ENCODE measurements at regions not wholly inside any gene's neighbourhood (a gene's known extent, or its start where the extent isn't known, plus 50 kb on each side); places are given as distances from the start of the nearest gene placed in this dataset.
"Not testable (repeated sequence)": the region's sequence is repeated elsewhere in the genome, so short reads cannot be mapped to it uniquely, and the experiment has no call there.

- DNase-seq, result no peak
Observed at GRCh38 chr4:83981156-83981555, 445.2 kb downstream of the GPAT3 start.

- no peak for DNase-seq
Observed at GRCh38 chr4:83979773-83980172, 443.9 kb downstream of the GPAT3 start.

GRCh38 chr4:83974111-83974780, 438.3 kb downstream of the GPAT3 start:
- no peak for DNase-seq

- no peak for DNase-seq
Observed at GRCh38 chr4:83964996-83965541, 429.2 kb downstream of the GPAT3 start.

GRCh38 chr4:83962492-83962891, 426.6 kb downstream of the GPAT3 start:
- no peak for DNase-seq

- no peak for DNase-seq
Observed at GRCh38 chr4:83961575-83961974, 425.7 kb downstream of the GPAT3 start.

GRCh38 chr4:83959160-83959559, 423.3 kb downstream of the GPAT3 start:
- DNase-seq, result no peak

GRCh38 chr4:83947830-83948193, 411.9 kb downstream of the GPAT3 start:
- DNase-seq, result peak; percentile 27

GRCh38 chr4:83947125-83947829, 411.4 kb downstream of the GPAT3 start:
- DNase-seq, result no peak

- DNase-seq, result not testable (repeated sequence)
Observed at GRCh38 chr4:83943691-83944090, 407.8 kb downstream of the GPAT3 start.

GRCh38 chr4:83932750-83933391, 397.0 kb downstream of the GPAT3 start:
- DNase-seq, result no peak

GRCh38 chr4:83931659-83932438, 395.9 kb downstream of the GPAT3 start:
- DNase-seq, result no peak

- no peak for DNase-seq
Observed at GRCh38 chr4:83929550-83929949, 393.6 kb downstream of the GPAT3 start.

GRCh38 chr4:83926950-83927349, 391.0 kb downstream of the GPAT3 start:
- no peak for DNase-seq

GRCh38 chr4:83923341-83923740, 387.4 kb downstream of the GPAT3 start:
- no peak for DNase-seq

- DNase-seq, result no peak
Observed at GRCh38 chr4:83922402-83922801, 386.5 kb downstream of the GPAT3 start.

- DNase-seq, result no peak
Observed at GRCh38 chr4:83921124-83921523, 385.2 kb downstream of the GPAT3 start.

GRCh38 chr4:83920375-83920774, 384.5 kb downstream of the GPAT3 start:
- no peak for DNase-seq

GRCh38 chr4:83917572-83917971, 381.7 kb downstream of the GPAT3 start:
- DNase-seq, result no peak

GRCh38 chr4:83910693-83911092, 374.8 kb downstream of the GPAT3 start:
- no peak for DNase-seq

- no peak for DNase-seq
Observed at GRCh38 chr4:83906561-83906960, 370.7 kb downstream of the GPAT3 start.

- peak; percentile 12 for DNase-seq
Observed at GRCh38 chr4:83905952-83906351, 370.0 kb downstream of the GPAT3 start.

GRCh38 chr4:83903740-83904139, 367.8 kb downstream of the GPAT3 start:
- not testable (repeated sequence) for DNase-seq
